GM19438 (cell line): ENCODE measurements at regions not wholly inside any gene's neighbourhood (a gene's known extent, or its start where the extent isn't known, plus 50 kb on each side); places are given as distances from the start of the nearest gene placed in this dataset.
"Not testable (repeated sequence)": the region's sequence is repeated elsewhere in the genome, so short reads cannot be mapped to it uniquely, and the experiment has no call there.

Source experiments
- ATAC-seq: cut with Tn5 transposase; IDR thresholded peaks from one replicate; pipeline ENCODE4 v1.9.1; 2021; ENCODE audit warnings: low read depth; ENCODE audit not compliant: unreplicated experiment

DNA sequence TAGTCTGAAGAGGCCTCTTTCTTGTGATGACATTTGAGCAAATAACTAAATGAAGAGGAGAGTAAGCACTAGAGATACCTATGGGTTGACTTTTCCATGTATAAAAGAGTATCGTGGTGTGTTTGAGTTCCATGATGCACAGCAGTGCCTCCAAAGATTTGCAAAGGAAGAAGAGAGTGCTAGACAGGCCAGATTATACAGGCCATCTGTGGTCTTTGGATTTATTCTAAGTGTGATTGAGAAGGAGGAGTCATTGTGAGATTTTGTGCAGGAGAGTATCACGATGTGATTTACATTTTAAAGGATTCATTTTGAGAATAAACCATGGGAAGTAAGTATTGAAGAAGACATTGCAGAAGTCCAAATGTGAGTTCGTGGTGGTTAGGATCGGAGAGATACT, 695.9 kb upstream of the FAM98A start:
- ATAC-seq, result no peak

GRCh38 chr2:34291076-34291475, 692.0 kb upstream of the FAM98A start:
- peak; percentile 82 for ATAC-seq

DNA sequence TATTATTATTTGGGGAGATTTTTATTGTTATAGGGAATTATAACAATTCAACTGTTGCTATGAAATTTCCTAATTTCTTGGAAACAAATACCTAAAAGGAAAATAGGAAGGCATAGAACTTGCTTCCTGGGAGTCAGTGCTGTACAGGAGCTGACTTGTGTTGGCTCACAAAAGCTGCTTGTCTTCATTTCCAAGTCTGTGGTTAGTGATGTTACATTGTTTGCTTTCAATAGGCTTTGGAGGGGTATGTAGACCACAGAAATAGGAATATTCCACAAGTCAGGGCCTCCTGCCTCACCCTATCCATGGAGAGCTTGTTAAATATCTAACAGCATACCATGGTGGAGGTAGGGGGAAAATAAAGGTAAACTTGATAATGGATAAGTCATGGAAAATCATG, 688.9 kb upstream of the FAM98A start:
- no peak for ATAC-seq

DNA sequence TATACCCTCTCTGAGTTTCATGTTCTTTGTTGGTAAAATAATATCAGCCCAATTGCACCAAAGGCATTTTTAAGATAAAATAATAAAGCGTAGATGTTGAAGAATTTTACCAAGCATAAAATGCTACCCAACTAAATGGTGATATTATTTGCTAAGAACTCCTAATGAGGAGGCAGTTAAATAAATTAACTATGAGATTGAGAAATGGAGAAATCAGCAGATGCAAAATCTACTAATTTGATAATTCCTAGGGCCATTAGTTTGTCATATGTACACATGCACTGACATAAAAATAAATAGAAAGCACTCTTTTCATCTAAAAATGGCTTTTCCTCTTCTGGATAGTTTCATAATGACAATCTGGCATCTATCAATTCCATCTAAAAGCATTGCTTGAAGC, 681.5 kb upstream of the FAM98A start:
- no peak for ATAC-seq

GRCh38 chr2:34266908-34267697, 668.0 kb upstream of the FAM98A start:
- peak; percentile 68 for ATAC-seq

- no peak for ATAC-seq
Observed at GRCh38 chr2:34261701-34262100, 662.6 kb upstream of the FAM98A start.

- ATAC-seq, result no peak
Observed at GRCh38 chr2:34254272-34254878, 655.3 kb upstream of the FAM98A start.

GRCh38 chr2:34252111-34252510, 653.0 kb upstream of the FAM98A start:
- no peak for ATAC-seq

- no peak for ATAC-seq
Observed at GRCh38 chr2:34251578-34251977, 652.5 kb upstream of the FAM98A start.

DNA sequence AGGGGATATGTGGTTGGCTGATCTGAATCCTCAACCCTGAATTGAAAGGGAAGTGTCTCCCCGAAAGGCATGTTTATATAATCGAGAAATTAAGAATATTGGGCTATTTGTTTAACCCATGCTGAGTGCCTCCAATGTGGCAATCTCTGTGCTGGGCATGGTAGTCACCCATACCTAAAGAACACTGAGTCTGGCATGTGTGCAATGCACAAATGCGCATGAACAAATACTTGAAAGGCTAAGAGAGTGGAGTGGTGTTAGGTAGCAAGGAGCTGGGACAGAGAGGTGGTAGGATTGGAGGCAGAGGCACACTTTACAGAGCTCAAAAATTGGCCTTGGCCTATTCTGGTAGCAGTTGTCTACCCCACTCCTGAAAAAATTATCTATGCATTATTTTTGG, 645.1 kb upstream of the FAM98A start:
- no peak for ATAC-seq

- ATAC-seq, result no peak
Observed at GRCh38 chr2:34242763-34243123, 643.6 kb upstream of the FAM98A start.

DNA sequence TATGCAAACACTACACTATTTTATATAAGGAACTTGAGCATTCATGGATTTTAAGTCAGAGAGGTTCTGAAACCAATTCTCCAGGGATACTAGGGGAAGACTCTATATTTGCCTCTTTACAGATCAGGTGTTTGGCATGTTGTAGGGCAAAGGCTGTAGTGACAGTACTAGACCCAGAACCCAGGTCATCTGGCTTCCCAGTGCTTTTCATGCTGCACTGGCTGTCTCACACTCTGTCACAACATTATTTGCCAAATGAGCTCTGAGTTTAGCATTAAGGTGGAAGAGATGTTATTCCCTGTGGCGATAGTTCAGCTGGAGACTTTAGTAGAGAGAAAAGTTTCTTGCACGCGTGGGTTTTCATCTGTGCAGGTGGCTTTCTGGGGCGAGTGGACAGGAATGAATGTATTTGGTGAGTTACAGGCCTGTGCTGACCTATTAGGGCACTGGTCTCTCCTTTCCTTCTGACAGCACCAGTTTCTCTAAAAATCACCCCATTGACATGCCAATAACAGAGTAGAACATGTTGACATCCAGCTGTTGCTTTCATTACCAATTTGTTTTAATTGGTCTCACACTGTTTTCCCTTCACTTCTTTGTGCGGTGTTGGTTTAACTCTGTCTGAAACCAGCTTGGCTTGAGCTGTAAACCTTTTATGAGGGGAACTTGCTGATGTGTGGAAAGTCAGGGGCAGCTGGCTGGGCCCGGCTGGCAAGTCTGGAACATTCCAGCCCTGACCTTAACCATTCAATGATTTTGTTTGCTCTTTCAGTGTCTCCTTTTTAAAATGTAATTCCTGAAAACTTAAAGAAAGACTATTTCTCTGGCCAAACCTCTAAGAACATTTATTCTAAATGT, 643.0 kb upstream of the FAM98A start:
- no peak for ATAC-seq

- no peak for ATAC-seq
Observed at GRCh38 chr2:34239511-34239910, 640.4 kb upstream of the FAM98A start.

- ATAC-seq, result no peak
Observed at GRCh38 chr2:34234823-34235222, 635.7 kb upstream of the FAM98A start.

DNA sequence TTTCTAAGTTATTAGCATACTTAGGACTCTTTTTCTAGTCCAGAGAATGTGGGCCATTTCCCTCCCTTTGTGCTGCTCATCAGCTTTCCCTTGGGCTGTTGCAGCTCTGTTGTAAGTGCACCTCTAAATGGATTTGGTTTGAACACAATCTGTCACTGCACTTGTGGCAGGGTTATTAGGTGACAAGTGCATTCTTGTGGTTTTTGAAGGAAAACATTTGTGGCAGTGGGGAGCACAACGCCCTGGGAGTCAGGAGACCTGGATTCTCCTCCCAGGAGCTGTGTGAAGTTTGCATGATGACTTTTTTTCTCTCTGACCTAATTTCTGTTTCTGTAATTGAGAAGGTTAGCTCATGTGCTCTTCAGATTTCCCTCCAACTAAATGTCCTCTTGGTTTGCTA, 630.9 kb upstream of the FAM98A start:
- ATAC-seq, result no peak

DNA sequence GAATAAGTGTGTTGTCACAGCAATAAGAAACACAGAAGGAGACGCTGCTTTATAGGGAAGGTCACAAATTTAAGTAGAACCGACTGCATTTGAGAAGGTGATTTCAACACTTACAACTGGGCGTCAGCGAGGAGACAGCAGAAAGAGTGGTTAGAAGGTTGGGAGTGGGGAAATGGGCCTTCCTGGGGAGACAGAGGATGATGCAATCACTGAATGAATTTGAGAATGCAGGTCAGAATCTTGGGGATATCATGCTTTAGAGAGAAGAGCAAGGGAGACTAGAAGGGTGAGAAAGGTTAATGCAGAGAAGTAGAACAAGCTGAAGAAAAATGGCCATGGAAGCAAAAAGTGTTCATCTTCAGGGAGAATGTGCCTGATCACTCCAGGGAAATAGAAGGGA, 616.1 kb upstream of the FAM98A start:
- no peak for ATAC-seq

DNA sequence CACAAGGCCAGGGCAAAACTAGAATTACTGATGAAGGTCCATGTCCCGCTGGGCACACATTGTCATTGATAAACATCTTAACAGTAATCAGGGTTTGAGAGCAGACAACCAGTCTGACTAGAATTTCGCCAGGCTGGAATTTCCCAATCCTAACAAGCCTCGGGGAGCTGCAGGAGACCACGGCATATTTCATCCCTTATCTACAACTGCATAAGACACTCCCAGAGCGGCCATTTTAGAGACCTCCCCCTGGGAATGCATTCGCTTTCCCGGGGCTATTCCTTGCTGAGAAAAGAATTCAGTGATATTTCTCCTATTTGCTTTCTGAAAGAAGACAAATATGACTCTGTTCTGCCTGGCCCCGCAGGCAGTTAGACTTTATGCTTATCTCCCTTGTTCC, 611.3 kb upstream of the FAM98A start:
- ATAC-seq, result not testable (repeated sequence)

DNA sequence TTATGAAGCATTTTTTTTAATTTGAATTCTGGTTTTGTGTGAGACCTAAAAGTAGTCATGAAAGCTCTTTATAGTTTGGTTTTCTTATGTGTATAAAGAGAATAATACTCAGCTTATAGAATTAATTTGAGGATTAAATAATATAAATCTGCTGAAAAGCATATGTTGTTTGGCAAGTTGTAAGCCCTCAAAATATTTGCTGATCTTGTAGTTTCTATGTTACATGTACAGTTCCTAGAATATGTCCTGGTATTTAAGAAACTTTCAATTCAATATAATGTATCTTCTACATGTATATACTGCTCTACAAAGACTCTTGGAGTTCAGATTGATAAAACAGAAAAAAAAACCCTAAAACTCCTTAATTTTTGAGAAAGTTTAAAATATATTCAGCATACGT, 605.5 kb upstream of the FAM98A start:
- no peak for ATAC-seq

DNA sequence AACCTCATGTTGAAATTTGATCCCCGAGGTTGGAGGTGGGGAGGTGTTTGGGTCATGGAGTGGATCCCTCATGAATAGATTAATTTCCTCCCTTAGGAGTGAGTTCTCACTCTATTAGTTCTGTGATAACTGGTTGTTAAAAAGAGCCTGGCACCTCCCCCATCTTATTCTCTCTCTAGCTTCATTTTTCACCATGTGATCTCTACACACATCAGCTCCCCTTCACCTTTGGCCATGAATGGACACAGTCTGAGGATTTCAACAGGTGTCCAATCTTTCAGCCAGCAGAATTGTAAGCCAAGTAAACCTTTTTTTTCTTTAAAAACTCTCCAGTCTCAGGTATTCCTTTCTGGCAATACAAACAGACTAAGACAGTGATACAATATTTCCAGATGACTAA, 602.0 kb upstream of the FAM98A start:
- no peak for ATAC-seq

GRCh38 chr2:34199971-34200370, 600.9 kb upstream of the FAM98A start:
- ATAC-seq, result no peak

- no peak for ATAC-seq
Observed at GRCh38 chr2:34193164-34193563, 594.1 kb upstream of the FAM98A start.
